GM12878 (cell line): ENCODE measurements at regions not wholly inside any gene's neighbourhood (a gene's known extent, or its start where the extent isn't known, plus 50 kb on each side); places are given as distances from the start of the nearest gene placed in this dataset.

Source experiments
- ATAC-seq: fragments of 200-7000 bp; cut with Tn5 transposase; 3 replicates; pipeline ENCODE4 v1.9.1; 2020; ENCODE audit warnings: mild to moderate bottlenecking, moderate library complexity
- BruUV-seq: library from RNA; stranded (reverse); fragments of 400-500 nt; replicated peaks from 2 replicates; lab custom pipeline; 2021; lab: Mats Ljungman, UMichigan
- CTCF ChIA-PET: fragments of 300-600 bp; sonication (Branson Sonifier 250); formaldehyde crosslinking; extraction: SDS; loops from one replicate; lab custom pipeline; 2021; ENCODE audit warnings: inconsistent platforms; lab: Yijun Ruan, JAX
- POLR2A ChIA-PET: fragments of 350-600 bp; formaldehyde crosslinking; extraction: SDS; loops from one replicate; lab custom pipeline; 2021; ENCODE audit warnings: inconsistent platforms; lab: Charles Lee
- RAD21 ChIA-PET: fragments of 300-600 bp; sonication (Branson Sonifier 250); formaldehyde crosslinking; loops from one replicate; lab custom pipeline; 2023; ENCODE audit warnings: antibody characterized with exemption; ENCODE audit not compliant: unreplicated experiment; lab: Charles Lee
- SMC1A ChIA-PET: fragments of 300-600 bp; sonication (Branson Sonifier 250); formaldehyde crosslinking; loops from one replicate; lab custom pipeline; 2023; ENCODE audit not compliant: unreplicated experiment, uncharacterized antibody; lab: Charles Lee
- DNase-seq: peaks from one replicate; pipeline ENCODE4 v3.0.0-alpha.2; 2011; ENCODE audit warnings: low read depth, low spot score
- FAIRE-seq: peaks from 3 replicates; lab custom pipeline; 2011; peaks lifted over from hg19 to GRCh38; lab: Jason Lieb, UNC
- H2AFZ ChIP-seq: 2 replicates; pipeline ENCODE4 v1.6.0; 2011; ENCODE audit warnings: low read depth, low read length, control low read depth; ENCODE audit not compliant: control insufficient read depth
- H3K27ac ChIP-seq: 2 replicates; pipeline ENCODE4 v1.5.1; 2011; ENCODE audit warnings: control low read depth; ENCODE audit not compliant: control insufficient read depth, insufficient read depth
- H3K27me3 ChIP-seq, 2 experiments: replicated peaks in 1 of 2; 2 replicates each; pipeline versions ENCODE4 v1.6.0 to v1.6.1; 2011; ENCODE audit warnings: low read length in 1 of 2; ENCODE audit not compliant: control insufficient read depth in 2 of 2, insufficient read depth in 2 of 2
- H3K36me3 ChIP-seq, 2 experiments: 2 replicates each; pipeline ENCODE4 v1.5.1; 2011; ENCODE audit warnings: low read length in 1 of 2; ENCODE audit not compliant: control insufficient read depth in 2 of 2, insufficient read depth in 2 of 2
- H3K4me1 ChIP-seq: 2 replicates; pipeline ENCODE4 v1.6.1; 2011; ENCODE audit warnings: mild to moderate bottlenecking, low read length, moderate library complexity, mixed read lengths; ENCODE audit not compliant: control insufficient read depth, insufficient read depth
- H3K4me2 ChIP-seq: 2 replicates; pipeline ENCODE4 v1.6.0; 2011; ENCODE audit warnings: control low read depth; ENCODE audit not compliant: control insufficient read depth, insufficient read depth
- H3K4me3 ChIP-seq: fragments of 200-600 bp; sonication (generic); 2 replicates; pipeline ENCODE4 v1.5.1; 2016
- H3K79me2 ChIP-seq: 2 replicates; pipeline ENCODE4 v1.6.0; 2011; ENCODE audit warnings: low read length; ENCODE audit not compliant: control insufficient read depth, insufficient read depth
- H3K9ac ChIP-seq: 2 replicates; pipeline ENCODE4 v1.8.0; 2011; ENCODE audit warnings: low read length, control low read depth, mixed read lengths; ENCODE audit not compliant: control insufficient read depth, insufficient read depth
- H3K9me3 ChIP-seq: replicated peaks from 3 replicates; pipeline ENCODE4 v1.5.1; 2011; ENCODE audit warnings: mild to moderate bottlenecking, low read length; ENCODE audit not compliant: control insufficient read depth, insufficient read depth
- H4K20me1 ChIP-seq: 2 replicates; pipeline ENCODE4 v1.6.0; 2011; ENCODE audit not compliant: control insufficient read depth, insufficient read depth
- BACH1 ChIP-seq: fragments of 450-650 bp; IDR thresholded peaks from 2 replicates; pipeline ENCODE4 v1.6.1; 2017; ENCODE audit warnings: mild to moderate bottlenecking, borderline replicate concordance
- BMI1 ChIP-seq: fragments of 450-650 bp; IDR thresholded peaks from 2 replicates; pipeline ENCODE4 v1.6.1; 2016; ENCODE audit warnings: mild to moderate bottlenecking, moderate library complexity, borderline replicate concordance
- BRCA1 ChIP-seq: IDR thresholded peaks from 2 replicates; pipeline ENCODE4 v1.6.1; 2011; ENCODE audit warnings: low read depth, low read length, improper control_type of control experiment
- CBX5 ChIP-seq: sonication (generic); IDR thresholded peaks from 2 replicates; pipeline ENCODE4 v1.6.1; 2016; ENCODE audit warnings: low read depth, moderate library complexity, mild to moderate bottlenecking, inconsistent platforms
- CHD4 ChIP-seq: fragments of 200-600 bp; sonication (generic); IDR thresholded peaks from 2 replicates; pipeline ENCODE4 v1.6.1; 2016; ENCODE audit warnings: mild to moderate bottlenecking
- EZH2 ChIP-seq: IDR thresholded peaks from 2 replicates; pipeline ENCODE4 v1.6.1; 2012; ENCODE audit warnings: low read depth, mild to moderate bottlenecking, control low read depth, inconsistent platforms, low read length, borderline replicate concordance; ENCODE audit not compliant: control insufficient read depth
- FOS ChIP-seq: IDR thresholded peaks from 3 replicates; pipeline ENCODE4 v1.6.1; 2011; ENCODE audit warnings: borderline replicate concordance; ENCODE audit not compliant: insufficient read length; ENCODE audit errors: extremely low read depth
- HDAC2 ChIP-seq: fragments of 200-600 bp; sonication (generic); IDR thresholded peaks from 2 replicates; pipeline ENCODE4 v1.6.1; 2017
- KAT2A ChIP-seq: conservative IDR thresholded peaks from 2 replicates; pipeline ENCODE4 v1.6.1; 2011; ENCODE audit warnings: low read depth, low read length; ENCODE audit not compliant: control insufficient read depth
- LARP7 ChIP-seq: fragments of 450-650 bp; IDR thresholded peaks from 2 replicates; pipeline ENCODE4 v1.6.1; 2017; ENCODE audit warnings: mild to moderate bottlenecking
- MXI1 ChIP-seq: fragments of 150-350 bp; IDR thresholded peaks from 2 replicates; pipeline ENCODE4 v1.6.1; 2011; ENCODE audit warnings: low read depth, mild to moderate bottlenecking, inconsistent platforms, low read length, improper control_type of control experiment
- NRF1 ChIP-seq: conservative IDR thresholded peaks from 2 replicates; pipeline ENCODE4 v1.6.1; 2011; ENCODE audit warnings: mild to moderate bottlenecking, low read depth, low read length, improper control_type of control experiment
- RELA ChIP-seq: fragments of 450-650 bp; IDR thresholded peaks from 2 replicates; pipeline ENCODE4 v1.8.0; 2014; ENCODE audit warnings: borderline replicate concordance; ENCODE audit not compliant: partially characterized antibody
- SPI1 ChIP-seq: IDR thresholded peaks from 2 replicates; pipeline ENCODE4 v1.6.1; 2011; ENCODE audit warnings: low read depth, mild to moderate bottlenecking, low read length, moderate library complexity, borderline replicate concordance; ENCODE audit not compliant: insufficient read depth
- SREBF1 ChIP-seq: IDR thresholded peaks from 2 replicates; pipeline ENCODE4 v1.6.1; 2012; ENCODE audit warnings: mild to moderate bottlenecking, low read length
- SREBF2 ChIP-seq: IDR thresholded peaks from 2 replicates; pipeline ENCODE4 v1.6.1; 2012; ENCODE audit warnings: mild to moderate bottlenecking, low read length
- YY1 ChIP-seq: IDR thresholded peaks from 2 replicates; pipeline ENCODE4 v1.6.1; 2011; ENCODE audit warnings: low read depth, mild to moderate bottlenecking, low read length
- WGBS: methylation state at CpG from one replicate; pipeline ENCODE4 v1.1.6; 2016; ENCODE audit warnings: low lambda C conversion rate; ENCODE audit not compliant: insufficient replicate concordance, insufficient coverage; ENCODE audit errors: missing lambda C conversion rate; 5-methylcytosine and 5-hydroxymethylcytosine counted together
- in situ Hi-C: fragments of 300-500 bp; cut with MboI; formaldehyde crosslinking; loops from 9 replicates; pipeline ENCODE4 v1.14.3; 2018; ENCODE audit warnings: mixed read lengths
- intact Hi-C: fragments of 100-400 bp; cut with micrococcal nuclease; formaldehyde crosslinking; loops from one replicate; pipeline ENCODE4 v1.14.2; 2022; ENCODE audit not compliant: unreplicated experiment
- TF ChIP-seq, protein P1 (sequence below): fragments of 150-350 bp; IDR thresholded peaks from 2 replicates; pipeline ENCODE4 v1.6.1; 2014; ENCODE audit warnings: mild to moderate bottlenecking, low read depth, low read length
- TF ChIP-seq, protein P2 (sequence below): IDR thresholded peaks from 2 replicates; pipeline ENCODE4 v1.6.1; 2011; ENCODE audit warnings: low read depth, mild to moderate bottlenecking, low read length, moderate library complexity, borderline replicate concordance; ENCODE audit errors: extremely low read depth

DNA sequence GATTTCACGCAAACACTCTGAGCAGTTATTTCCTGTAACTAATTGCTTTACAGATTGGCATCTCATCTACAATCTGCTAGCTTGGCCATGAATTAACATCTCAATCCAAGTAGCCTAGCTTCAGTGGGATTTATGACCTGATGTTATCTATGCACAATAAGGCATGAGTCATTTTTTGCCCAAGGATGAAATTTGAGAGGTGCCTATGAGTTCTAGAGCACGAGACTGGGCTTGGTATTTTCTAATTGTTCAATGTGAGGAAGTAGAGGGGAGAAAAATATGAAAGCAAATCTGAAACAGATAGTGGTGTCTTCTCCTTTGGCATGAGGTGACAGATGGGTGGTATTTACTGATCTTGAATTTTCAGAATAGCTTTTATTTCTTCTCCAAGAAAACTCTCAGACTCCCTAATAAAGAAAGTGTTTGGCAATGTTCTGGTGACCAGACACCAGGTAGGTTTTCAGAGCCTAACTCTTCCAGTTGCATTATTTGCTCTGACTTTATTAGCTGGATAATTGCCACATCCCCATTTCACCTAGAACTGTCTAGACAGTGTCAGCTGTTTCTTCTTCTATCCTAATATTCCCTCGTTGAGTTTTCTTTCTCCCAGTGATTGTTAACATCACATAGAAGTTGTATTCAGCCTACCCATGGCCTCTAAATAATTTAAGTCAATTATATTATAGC lies 301.0 kb upstream of the UMPS start:
- ChIA-PET SMC1A (interaction anchor here (1.0 to 1.8 kb wide), 4 partner anchors 10 to 260 kb away, joined by 4 to 7 read pairs (median 4); no protein-coding TSS in a partner anchor), POLR2A (no interaction called here), RAD21 (interaction anchor here (1.2 kb wide), 1 partner anchor 56 kb away, joined by 3 read pairs; no protein-coding TSS in a partner anchor), CTCF (interaction anchor here (1.0 to 2.3 kb wide), 2 partner anchors 10 to 78 kb away, joined by 3 to 11 read pairs; no protein-coding TSS in a partner anchor)
- BruUV-seq: no TSS peak
- H3K79me2 ChIP-seq: no peaks in the 10 kb centered on the region
- FAIRE-seq (no peak), ATAC-seq (no peak), DNase-seq (no peak)
- no peak overlapping the region for H3K4me2 ChIP-seq
- TF ChIP-seq RELA: no peak
- no peak for TF ChIP-seq EZH2
- no peak for TF ChIP-seq KAT2A
- TF ChIP-seq, protein P1, sequence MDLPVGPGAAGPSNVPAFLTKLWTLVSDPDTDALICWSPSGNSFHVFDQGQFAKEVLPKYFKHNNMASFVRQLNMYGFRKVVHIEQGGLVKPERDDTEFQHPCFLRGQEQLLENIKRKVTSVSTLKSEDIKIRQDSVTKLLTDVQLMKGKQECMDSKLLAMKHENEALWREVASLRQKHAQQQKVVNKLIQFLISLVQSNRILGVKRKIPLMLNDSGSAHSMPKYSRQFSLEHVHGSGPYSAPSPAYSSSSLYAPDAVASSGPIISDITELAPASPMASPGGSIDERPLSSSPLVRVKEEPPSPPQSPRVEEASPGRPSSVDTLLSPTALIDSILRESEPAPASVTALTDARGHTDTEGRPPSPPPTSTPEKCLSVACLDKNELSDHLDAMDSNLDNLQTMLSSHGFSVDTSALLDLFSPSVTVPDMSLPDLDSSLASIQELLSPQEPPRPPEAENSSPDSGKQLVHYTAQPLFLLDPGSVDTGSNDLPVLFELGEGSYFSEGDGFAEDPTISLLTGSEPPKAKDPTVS: no peak
- no peak for TF ChIP-seq MXI1
- TF ChIP-seq FOS: no peak
- no peak for TF ChIP-seq LARP7
- no peak for TF ChIP-seq NRF1
- TF ChIP-seq CHD4: no peak
- TF ChIP-seq, protein P2, sequence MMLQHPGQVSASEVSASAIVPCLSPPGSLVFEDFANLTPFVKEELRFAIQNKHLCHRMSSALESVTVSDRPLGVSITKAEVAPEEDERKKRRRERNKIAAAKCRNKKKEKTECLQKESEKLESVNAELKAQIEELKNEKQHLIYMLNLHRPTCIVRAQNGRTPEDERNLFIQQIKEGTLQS: no peak
- TF ChIP-seq SPI1: no peak
- TF ChIP-seq YY1: no peak
- TF ChIP-seq BRCA1: no peak
- no peak for TF ChIP-seq CBX5
- no peak for TF ChIP-seq BMI1
- no peak for TF ChIP-seq HDAC2
- TF ChIP-seq BACH1: no peak
- no peak for TF ChIP-seq SREBF2
- TF ChIP-seq SREBF1: no peak
- H3K27ac ChIP-seq: no peak overlapping the region
- H3K4me3 ChIP-seq: no peak overlapping the region
- in situ Hi-C loops (no loop called here), intact Hi-C loops (no loop called here)
- no peaks in the 10 kb centered on the region for H4K20me1 ChIP-seq
- no peaks in the 10 kb centered on the region for H3K4me1 ChIP-seq
- no peaks in the 10 kb centered on the region for H3K36me3 ChIP-seq
- no peaks in the 10 kb centered on the region; a peak in 1 of 4 replicates for H3K27me3 ChIP-seq
- H2AFZ ChIP-seq: no peak overlapping the region
- H3K9me3 ChIP-seq: no peaks in the 10 kb centered on the region
- 16% methylated on average over 3 of the region's 3 CpGs for WGBS
- no peak overlapping the region for H3K9ac ChIP-seq
